Lower leg skin (tissue), 4 donors: ENCODE measurements at regions not wholly inside any gene's neighbourhood (a gene's known extent, or its start where the extent isn't known, plus 50 kb on each side); places are given as distances from the start of the nearest gene placed in this dataset.

ENCODE experiments used
- DNase-seq, 2 donors: peaks; one replicate each; pipeline ENCODE4 v3.0.0-alpha.2; 2019; ENCODE audit warnings: low spot score in 2 of 2
- H3K4me3 ChIP-seq: fragments of 200-600 bp; sonication (generic); 2 replicates; pipeline ENCODE4 v1.5.1; 2017; ENCODE audit warnings: mild to moderate bottlenecking, low read depth; ENCODE audit not compliant: poor library complexity, severe bottlenecking
- CTCF ChIP-seq, 3 donors: fragments of 450-650 bp; IDR thresholded peaks; one replicate each; pipeline ENCODE4 v1.5.1; 2016; ENCODE audit warnings: antibody characterized with exemption in 3 of 3, mild to moderate bottlenecking in 3 of 3, moderate library complexity in 2 of 3
- POLR2A ChIP-seq, 2 donors: fragments of 450-650 bp; IDR thresholded peaks; one replicate each; pipeline ENCODE4 v1.6.1; 2016 to 2017; ENCODE audit warnings: antibody characterized with exemption in 2 of 2, mild to moderate bottlenecking in 1 of 2, moderate library complexity in 1 of 2
- WGBS, 2 donors: methylation state at CpG; one replicate each; pipeline ENCODE4 v1.1.5; 2018; 5-methylcytosine and 5-hydroxymethylcytosine counted together
- intact Hi-C: fragments of 100-400 bp; cut with DNase I; formaldehyde crosslinking; loops from one replicate; pipeline ENCODE4 v1.15.0; 2023; ENCODE audit warnings: low total_unique reads

DNA sequence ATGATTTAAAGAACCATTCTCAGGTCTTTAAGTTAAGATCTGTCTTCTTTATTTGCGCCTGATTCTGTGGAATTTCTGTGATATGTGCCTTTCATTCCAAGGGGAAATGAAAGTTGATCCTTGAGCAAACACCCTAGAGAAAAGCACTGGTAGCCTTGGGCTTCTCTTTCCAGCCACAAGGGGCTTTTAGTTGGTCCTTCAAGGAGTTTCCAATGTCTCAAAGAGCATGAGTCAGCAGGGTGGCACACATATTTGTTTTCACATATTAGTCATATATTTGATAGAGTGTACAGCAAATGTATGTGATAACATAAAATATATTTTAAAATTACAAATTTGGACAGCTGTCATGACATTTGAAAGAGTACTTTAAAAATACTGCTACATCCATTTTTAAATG, 339.5 kb downstream of the TXNL1 start:
- no peak for TF ChIP-seq CTCF (IDR thresholded peaks at IDR 0.05)
- TF ChIP-seq POLR2A (IDR thresholded peaks at IDR 0.05) = no peak
- no peak overlapping the region for H3K4me3 ChIP-seq
- 90 to 91% methylated on average over 1 of the region's 1 CpG for WGBS, 2 donors
- no peak for DNase-seq
- intact Hi-C loops = no loop called here

DNA sequence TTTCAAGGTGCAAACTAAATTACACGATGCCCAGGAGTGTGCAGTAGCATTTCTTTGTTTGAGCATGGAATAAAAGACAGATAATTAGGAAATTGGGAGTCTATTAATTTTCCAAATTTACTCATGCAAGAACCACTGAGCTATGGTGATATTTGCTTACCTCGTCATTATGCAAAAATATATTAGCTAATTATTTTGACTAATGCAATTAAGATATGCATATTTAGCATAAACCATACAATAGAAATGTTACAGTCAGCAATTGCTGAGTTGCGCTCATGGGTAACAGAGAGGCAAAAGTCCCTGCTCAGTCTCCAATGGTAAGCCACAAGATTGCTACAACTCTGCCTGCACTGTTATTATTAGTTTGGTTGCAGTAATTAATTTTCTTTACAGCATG, 342.0 kb downstream of the TXNL1 start:
- intact Hi-C loops = no loop called here
- no peak for DNase-seq
- no peak overlapping the region for H3K4me3 ChIP-seq
- TF ChIP-seq CTCF (IDR thresholded peaks at IDR 0.05) (no peak), POLR2A (IDR thresholded peaks at IDR 0.05) (no peak)
- 93 to 95% methylated on average over 3 of the region's 3 CpGs for WGBS, 2 donors

- 80 to 87% methylated on average over 5 of the region's 5 CpGs for WGBS, 2 donors
- no peak overlapping the region for H3K4me3 ChIP-seq
- intact Hi-C loops = no loop called here
Measured at GRCh38 chr18:56294484-56295183, 343.8 kb downstream of the TXNL1 start.

DNA sequence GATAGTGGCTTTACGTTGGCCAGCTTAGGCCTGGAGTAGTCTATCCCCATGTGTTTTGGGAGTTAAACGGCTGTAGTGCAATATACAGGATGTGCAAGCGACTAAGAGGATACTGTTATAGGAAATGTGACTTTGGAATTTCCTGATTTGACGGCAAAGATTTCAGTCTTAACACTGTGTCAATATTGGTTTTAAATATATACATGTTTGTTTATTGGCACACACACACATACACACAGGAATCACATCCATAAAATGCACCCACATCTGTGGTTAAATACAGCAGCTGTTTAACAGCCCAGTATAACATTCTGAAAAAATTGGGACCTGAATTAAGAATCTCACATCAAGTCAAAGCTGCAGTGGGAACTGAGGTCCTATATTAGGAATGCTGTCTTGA, 347.1 kb downstream of the TXNL1 start:
- TF ChIP-seq CTCF (IDR thresholded peaks at IDR 0.05) (no peak), POLR2A (IDR thresholded peaks at IDR 0.05) (no peak)
- intact Hi-C loops = no loop called here
- no peak overlapping the region for H3K4me3 ChIP-seq
- WGBS, 2 donors = 70 to 71% methylated on average over 4 of the region's 4 CpGs
- no peak for DNase-seq

More at GRCh38 chr18:56294484-56295183, 343.8 kb downstream of the TXNL1 start:
- DNase-seq = no peak
- TF ChIP-seq CTCF (IDR thresholded peaks at IDR 0.05) (no peak), POLR2A (IDR thresholded peaks at IDR 0.05) (no peak)

DNA sequence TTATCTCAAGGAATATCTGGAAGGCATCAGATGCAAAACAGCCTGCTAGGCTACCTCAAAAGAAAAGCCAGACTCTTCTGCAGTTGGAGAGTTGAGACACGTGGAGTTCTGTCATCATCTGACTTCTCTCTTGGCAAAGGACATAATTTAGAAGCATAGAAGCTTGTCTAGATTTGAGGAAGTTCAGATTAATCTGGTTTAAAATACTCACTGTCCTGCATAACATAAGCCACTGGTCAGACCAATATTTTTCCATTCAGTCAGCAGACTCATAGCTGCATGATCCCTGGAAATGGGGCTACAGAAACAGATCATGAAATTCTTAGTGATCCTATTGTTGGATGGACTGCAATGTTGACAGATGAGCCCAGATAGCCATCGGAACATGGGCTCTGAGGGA, 349.0 kb downstream of the TXNL1 start:
- TF ChIP-seq CTCF (IDR thresholded peaks at IDR 0.05) (no peak), POLR2A (IDR thresholded peaks at IDR 0.05) (no peak)
- intact Hi-C loops = no loop called here
- no peak overlapping the region for H3K4me3 ChIP-seq
- 62 to 63% methylated on average over 2 of the region's 2 CpGs for WGBS, 2 donors
- DNase-seq = no peak

- no peak overlapping the region for H3K4me3 ChIP-seq
- TF ChIP-seq CTCF (IDR thresholded peaks at IDR 0.05) = no peak
- no peak for TF ChIP-seq POLR2A (IDR thresholded peaks at IDR 0.05)
- DNase-seq = no peak
- intact Hi-C loops = no loop called here
- 65 to 74% methylated on average over 4 of the region's 4 CpGs for WGBS, 2 donors
Measured at GRCh38 chr18:56286775-56287325, 351.5 kb downstream of the TXNL1 start.
